Lung microvascular endothelial cell (primary cell): ENCODE measurements at regions not wholly inside any gene's neighbourhood (a gene's known extent, or its start where the extent isn't known, plus 50 kb on each side); places are given as distances from the start of the nearest gene placed in this dataset.
A peak's percentile ranks its signal among the peaks of the same experiment; 100 is the strongest.

Source experiments
- DNase-seq, 2 donors: peaks; one replicate each; pipeline versions ENCODE4 v3.0.0 to v3.0.0-alpha.2; 2010; ENCODE audit warnings: low read depth in 2 of 2

- peak in 1 of 2 donors; percentile 0 for DNase-seq
These were observed 50.7 kb downstream of the TAS2R16 start for GRCh38 chr7:122944682-122945303.

- DNase-seq: no peak
These were observed 52.7 kb downstream of the TAS2R16 start for GRCh38 chr7:122942765-122943164.

GRCh38 chr7:122942059-122942458 lies 53.4 kb downstream of the TAS2R16 start:
- no peak for DNase-seq
